ENCODE measurements at regions not wholly inside any gene's neighbourhood (a gene's known extent, or its start where the extent isn't known, plus 50 kb on each side); places are given as distances from the start of the nearest gene placed in this dataset.
"Not testable (repeated sequence)": the region's sequence is repeated elsewhere in the genome, so short reads cannot be mapped to it uniquely, and the experiment has no call there.

DNA sequence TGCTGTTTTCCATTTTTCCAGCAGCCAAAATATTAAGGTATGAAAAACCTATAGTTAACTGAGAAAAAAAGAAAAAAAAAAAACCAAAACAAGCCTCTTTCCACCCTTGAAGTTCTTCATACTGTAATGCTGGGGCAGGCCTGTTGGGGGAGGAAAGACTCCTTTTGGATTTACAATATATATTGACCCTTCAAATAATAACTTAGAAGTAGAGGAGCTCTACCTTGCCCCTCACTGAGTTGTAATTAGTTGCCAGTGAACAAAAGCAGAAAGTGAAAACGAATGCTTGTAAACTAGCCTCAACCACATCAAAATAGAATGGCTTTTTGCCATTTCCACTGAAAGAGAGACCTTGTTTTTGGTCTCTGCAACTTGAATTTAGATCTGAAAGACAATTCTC lies 326.6 kb downstream of the NR2F2 start:
- DNase-seq (ENCODE audit: low spot score in 2 of 2), result no peak
- TF ChIP-seq, protein P1, sequence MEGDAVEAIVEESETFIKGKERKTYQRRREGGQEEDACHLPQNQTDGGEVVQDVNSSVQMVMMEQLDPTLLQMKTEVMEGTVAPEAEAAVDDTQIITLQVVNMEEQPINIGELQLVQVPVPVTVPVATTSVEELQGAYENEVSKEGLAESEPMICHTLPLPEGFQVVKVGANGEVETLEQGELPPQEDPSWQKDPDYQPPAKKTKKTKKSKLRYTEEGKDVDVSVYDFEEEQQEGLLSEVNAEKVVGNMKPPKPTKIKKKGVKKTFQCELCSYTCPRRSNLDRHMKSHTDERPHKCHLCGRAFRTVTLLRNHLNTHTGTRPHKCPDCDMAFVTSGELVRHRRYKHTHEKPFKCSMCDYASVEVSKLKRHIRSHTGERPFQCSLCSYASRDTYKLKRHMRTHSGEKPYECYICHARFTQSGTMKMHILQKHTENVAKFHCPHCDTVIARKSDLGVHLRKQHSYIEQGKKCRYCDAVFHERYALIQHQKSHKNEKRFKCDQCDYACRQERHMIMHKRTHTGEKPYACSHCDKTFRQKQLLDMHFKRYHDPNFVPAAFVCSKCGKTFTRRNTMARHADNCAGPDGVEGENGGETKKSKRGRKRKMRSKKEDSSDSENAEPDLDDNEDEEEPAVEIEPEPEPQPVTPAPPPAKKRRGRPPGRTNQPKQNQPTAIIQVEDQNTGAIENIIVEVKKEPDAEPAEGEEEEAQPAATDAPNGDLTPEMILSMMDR (IDR thresholded peaks at IDR 0.05), result no peak
- H3K4me3 ChIP-seq, result no peak overlapping the region
- intact Hi-C loops (cut with DNase I), result no loop called here
- no peaks in the 10 kb centered on the region for H3K27me3 ChIP-seq
- H3K4me1 ChIP-seq, result no peaks in the 10 kb centered on the region
- H3K36me3 ChIP-seq, result no peaks in the 10 kb centered on the region
- H3K27ac ChIP-seq, result no peak overlapping the region
- no peaks in the 10 kb centered on the region for H3K9me3 ChIP-seq

DNA sequence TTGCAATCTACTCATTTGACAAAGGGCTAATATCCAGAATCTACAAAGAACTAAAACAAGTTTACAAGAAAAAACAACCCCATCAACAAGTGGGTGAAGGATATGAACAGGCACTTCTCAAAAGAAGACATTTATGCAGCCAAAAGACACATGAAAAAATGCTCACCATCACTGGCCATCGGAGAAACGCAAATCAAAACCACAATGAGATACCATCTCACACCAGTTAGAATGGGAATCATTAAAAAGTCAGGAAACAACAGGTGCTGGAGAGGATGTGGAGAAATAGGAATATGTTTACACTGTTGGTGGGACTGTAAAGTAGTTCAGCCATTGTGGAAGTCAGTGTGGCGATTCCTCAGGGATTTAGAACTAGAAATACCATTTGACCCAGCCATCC lies 336.5 kb downstream of the NR2F2 start:
- H3K27me3 ChIP-seq; H3K4me1 ChIP-seq; H3K27ac ChIP-seq; H3K9me3 ChIP-seq; H3K36me3 ChIP-seq; intact Hi-C loops (cut with DNase I); DNase-seq (ENCODE audit: low spot score in 2 of 2); H3K4me3 ChIP-seq: not testable (repeated sequence)

DNA sequence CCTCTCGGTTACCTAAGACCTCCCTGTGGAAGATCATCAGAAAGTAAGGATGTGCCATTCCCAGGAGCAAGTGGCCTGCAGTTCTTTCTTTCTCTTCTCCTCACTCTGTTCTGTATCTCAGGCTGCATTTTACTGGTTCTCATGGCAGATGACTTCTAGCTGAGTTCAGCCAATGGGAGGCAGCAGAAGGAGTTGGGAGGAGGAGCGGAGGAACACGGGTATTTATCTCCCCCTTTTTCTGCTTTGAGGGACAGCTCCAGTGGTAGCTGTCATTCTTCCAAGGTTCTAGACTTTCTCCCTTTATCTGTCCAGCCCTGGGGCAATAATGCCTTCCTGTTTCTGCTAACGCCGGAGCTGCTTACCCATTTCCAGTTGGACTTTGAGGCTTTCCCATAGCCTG lies 339.9 kb downstream of the NR2F2 start:
- intact Hi-C loops (cut with DNase I), result no loop called here
- TF ChIP-seq, protein P1 (IDR thresholded peaks at IDR 0.05), result no peak

DNA sequence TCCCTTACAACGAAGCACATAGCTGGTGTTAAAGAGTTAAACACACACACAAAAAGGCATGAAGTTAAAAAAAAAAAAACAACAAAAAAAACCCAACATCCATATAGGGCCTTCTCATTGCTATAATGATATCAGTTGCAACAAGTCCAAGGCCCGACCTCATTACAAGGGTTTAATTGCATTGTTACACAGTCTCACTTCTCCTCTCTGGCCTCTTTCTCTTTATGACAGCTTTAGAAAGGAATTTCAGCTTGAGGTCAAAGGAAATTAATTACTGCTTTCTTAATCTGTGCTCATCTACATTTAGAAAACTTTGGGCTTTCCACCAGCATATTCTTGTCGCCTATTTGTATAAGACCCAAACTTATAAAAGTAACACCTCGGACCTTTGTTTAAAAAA lies 342.1 kb downstream of the NR2F2 start:
- TF ChIP-seq, protein P1 (IDR thresholded peaks at IDR 0.05), result no peak
- Histone ChIP-seq H3K9me3 (no peaks in the 10 kb centered on the region), H3K4me1 (no peaks in the 10 kb centered on the region), H3K27ac (no peak overlapping the region), H3K4me3 (no peak overlapping the region), H3K36me3 (no peaks in the 10 kb centered on the region), H3K27me3 (no peaks in the 10 kb centered on the region)
- no peak for DNase-seq (ENCODE audit: low spot score in 2 of 2)
- intact Hi-C loops (cut with DNase I), result no loop called here

More for the DNA sequence above, 339.9 kb downstream of the NR2F2 start:
- no peaks in the 10 kb centered on the region for H3K27me3 ChIP-seq
- no peaks in the 10 kb centered on the region for H3K36me3 ChIP-seq
- no peak for DNase-seq (ENCODE audit: low spot score in 2 of 2)
- H3K4me1 ChIP-seq, result no peaks in the 10 kb centered on the region
- no peak overlapping the region for H3K4me3 ChIP-seq
- no peak overlapping the region for H3K27ac ChIP-seq
- no peaks in the 10 kb centered on the region for H3K9me3 ChIP-seq

GRCh38 chr15:96678386-96678785 lies 347.9 kb downstream of the NR2F2 start:
- no peak overlapping the region for H3K27ac ChIP-seq

GRCh38 chr15:96687388-96688107 lies 357.0 kb downstream of the NR2F2 start:
- H3K27ac ChIP-seq, result no peak overlapping the region
- H3K4me3 ChIP-seq, result no peak overlapping the region
- no peaks in the 10 kb centered on the region for H3K36me3 ChIP-seq
- no peaks in the 10 kb centered on the region for H3K9me3 ChIP-seq
- TF ChIP-seq, protein P1 (IDR thresholded peaks at IDR 0.05), result no peak
- no peaks in the 10 kb centered on the region for H3K27me3 ChIP-seq
- intact Hi-C loops (cut with DNase I), result no loop called here
- no peak for DNase-seq (ENCODE audit: low spot score in 2 of 2)
- H3K4me1 ChIP-seq, result no peaks in the 10 kb centered on the region

More at GRCh38 chr15:96678386-96678785, 347.9 kb downstream of the NR2F2 start:
- Histone ChIP-seq H3K9me3 (no peaks in the 10 kb centered on the region), H3K36me3 (no peaks in the 10 kb centered on the region), H3K27me3 (no peaks in the 10 kb centered on the region), H3K4me3 (no peak overlapping the region), H3K4me1 (no peaks in the 10 kb centered on the region)
- TF ChIP-seq, protein P1 (IDR thresholded peaks at IDR 0.05), result no peak
- intact Hi-C loops (cut with DNase I), result no loop called here
- no peak for DNase-seq (ENCODE audit: low spot score in 2 of 2)
